ENCODE measurements at regions not wholly inside any gene's neighbourhood (a gene's known extent, or its start where the extent isn't known, plus 50 kb on each side); places are given as distances from the start of the nearest gene placed in this dataset.

DNA sequence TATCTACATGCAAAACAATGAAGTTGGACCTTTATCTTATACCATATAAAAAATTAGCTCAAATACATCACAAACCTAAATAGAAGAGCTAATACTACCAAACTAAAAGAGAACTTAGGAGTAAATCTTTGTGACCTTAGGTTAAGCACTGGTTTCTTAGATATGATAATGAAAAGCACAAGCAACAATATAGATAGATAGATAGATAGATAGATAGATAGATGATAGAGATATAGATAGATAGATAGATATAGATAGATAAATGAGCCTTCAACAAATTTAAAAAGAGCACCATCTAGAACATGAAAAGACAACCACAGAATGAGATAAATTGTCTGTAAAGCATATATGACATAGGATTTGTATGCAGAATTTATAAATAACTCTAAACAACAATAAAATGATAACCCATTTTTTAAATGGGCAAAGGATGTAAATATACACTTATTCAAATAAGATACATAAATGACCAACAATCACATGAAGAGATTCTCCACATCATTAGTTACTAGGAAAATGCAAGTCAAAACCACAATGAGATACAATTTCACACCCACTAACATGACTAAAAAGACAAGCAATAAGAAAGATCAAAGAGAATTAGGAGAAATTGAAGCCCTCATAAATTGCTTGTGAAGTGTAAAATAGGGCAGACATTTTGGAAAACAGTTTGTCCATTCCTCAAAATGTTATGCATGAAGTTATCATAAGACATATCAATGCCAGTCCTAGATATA lies 293.7 kb downstream of the BTG1 start:
- no peak overlapping the region for H3K27ac ChIP-seq
- no peaks in the 10 kb centered on the region for H3K9me3 ChIP-seq
- H3K4me3 ChIP-seq, result no peak overlapping the region
- H3K36me3 ChIP-seq, result no peaks in the 10 kb centered on the region
- no peaks in the 10 kb centered on the region for H3K27me3 ChIP-seq
- no peak for DNase-seq
- intact Hi-C loops (cut with DNase I; ENCODE audit: low total_unique reads) (no loop called here), in situ Hi-C loops (cut with MboI; ENCODE audit: low pct_ligation_motif_present in 1 of 4, low pct_unique_long_range_greater_than_20kb in 1 of 4, low sequenced_read_pairs in 3 of 4) (no loop called here)
- H3K4me1 ChIP-seq, result peaks cover 0 to 7% (median 5%) of the 10 kb centered on the region in 4 donors
- no peak for TF ChIP-seq EP300 (IDR thresholded peaks at IDR 0.05; ENCODE audit: low read depth)
- no peak for TF ChIP-seq POLR2AphosphoS5 (IDR thresholded peaks at IDR 0.05)
- TF ChIP-seq, protein P1, sequence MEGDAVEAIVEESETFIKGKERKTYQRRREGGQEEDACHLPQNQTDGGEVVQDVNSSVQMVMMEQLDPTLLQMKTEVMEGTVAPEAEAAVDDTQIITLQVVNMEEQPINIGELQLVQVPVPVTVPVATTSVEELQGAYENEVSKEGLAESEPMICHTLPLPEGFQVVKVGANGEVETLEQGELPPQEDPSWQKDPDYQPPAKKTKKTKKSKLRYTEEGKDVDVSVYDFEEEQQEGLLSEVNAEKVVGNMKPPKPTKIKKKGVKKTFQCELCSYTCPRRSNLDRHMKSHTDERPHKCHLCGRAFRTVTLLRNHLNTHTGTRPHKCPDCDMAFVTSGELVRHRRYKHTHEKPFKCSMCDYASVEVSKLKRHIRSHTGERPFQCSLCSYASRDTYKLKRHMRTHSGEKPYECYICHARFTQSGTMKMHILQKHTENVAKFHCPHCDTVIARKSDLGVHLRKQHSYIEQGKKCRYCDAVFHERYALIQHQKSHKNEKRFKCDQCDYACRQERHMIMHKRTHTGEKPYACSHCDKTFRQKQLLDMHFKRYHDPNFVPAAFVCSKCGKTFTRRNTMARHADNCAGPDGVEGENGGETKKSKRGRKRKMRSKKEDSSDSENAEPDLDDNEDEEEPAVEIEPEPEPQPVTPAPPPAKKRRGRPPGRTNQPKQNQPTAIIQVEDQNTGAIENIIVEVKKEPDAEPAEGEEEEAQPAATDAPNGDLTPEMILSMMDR (IDR thresholded peaks at IDR 0.05), result no peak
- no peak for TF ChIP-seq POLR2A (IDR thresholded peaks at IDR 0.05)

DNA sequence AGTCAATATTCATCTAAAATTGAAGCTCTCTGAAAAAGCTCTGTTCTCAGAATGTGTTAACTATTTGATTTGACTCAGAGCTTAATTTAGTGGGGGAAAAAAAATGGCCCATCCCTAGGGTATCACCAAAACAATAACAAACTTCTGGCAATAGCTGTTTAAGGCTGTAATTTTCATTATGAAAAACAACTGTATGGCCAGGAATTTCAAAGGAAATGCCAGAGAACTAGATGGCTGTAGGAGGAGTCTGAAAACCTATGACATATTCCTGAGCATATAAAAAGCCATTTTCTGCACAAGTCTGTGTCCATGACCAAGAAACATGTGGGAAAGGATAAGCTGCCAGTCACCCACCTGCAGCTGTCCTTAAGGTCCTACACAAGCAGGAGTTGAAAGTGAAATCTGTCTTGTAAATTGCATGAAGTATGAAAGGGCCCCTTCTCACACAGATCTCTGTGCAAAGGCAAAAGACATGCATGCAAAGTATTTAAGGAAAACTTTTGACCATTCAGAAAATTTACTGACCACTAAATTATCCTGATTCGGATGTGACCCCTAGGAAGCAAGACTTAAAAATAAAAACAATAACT lies 299.1 kb downstream of the BTG1 start:
- no peak overlapping the region for H3K27ac ChIP-seq
- no peaks in the 10 kb centered on the region for H3K36me3 ChIP-seq
- intact Hi-C loops (cut with DNase I; ENCODE audit: low total_unique reads) (no loop called here), in situ Hi-C loops (cut with MboI; ENCODE audit: low pct_ligation_motif_present in 1 of 4, low pct_unique_long_range_greater_than_20kb in 1 of 4, low sequenced_read_pairs in 3 of 4) (no loop called here)
- WGBS, 2 donors (ENCODE audit: low coverage in 1 of 2), result 79 to 91% methylated on average over 1 of the region's 1 CpG
- no peaks in the 10 kb centered on the region for H3K27me3 ChIP-seq
- TF ChIP-seq POLR2A (IDR thresholded peaks at IDR 0.05) (no peak), EP300 (IDR thresholded peaks at IDR 0.05; ENCODE audit: low read depth) (no peak), POLR2AphosphoS5 (IDR thresholded peaks at IDR 0.05) (no peak)
- TF ChIP-seq, protein P1 (IDR thresholded peaks at IDR 0.05), result no peak
- no peak for DNase-seq
- no peaks in the 10 kb centered on the region for H3K9me3 ChIP-seq
- no peak overlapping the region for H3K4me3 ChIP-seq
- no peaks in the 10 kb centered on the region for H3K4me1 ChIP-seq

DNA sequence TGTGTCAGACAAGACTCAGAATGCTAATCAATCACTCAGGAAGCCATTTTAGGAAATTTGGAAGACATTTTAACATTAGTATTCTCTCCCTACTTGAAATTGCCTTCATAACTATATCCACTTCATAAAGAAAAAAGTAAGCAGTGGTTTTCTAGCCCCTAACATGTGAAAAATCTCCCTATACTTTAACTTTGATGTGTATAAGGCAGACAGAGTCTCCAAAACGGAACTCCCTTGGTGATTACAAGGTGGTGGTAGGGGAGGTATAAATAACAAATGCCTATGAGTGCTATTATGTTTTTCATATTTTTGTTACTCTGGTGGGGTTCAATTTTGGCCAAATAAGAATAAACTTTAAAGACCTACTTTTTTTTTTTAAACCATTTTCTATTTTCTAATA lies 300.3 kb downstream of the BTG1 start:
- intact Hi-C loops (cut with DNase I; ENCODE audit: low total_unique reads) (no loop called here), in situ Hi-C loops (cut with MboI; ENCODE audit: low pct_ligation_motif_present in 1 of 4, low pct_unique_long_range_greater_than_20kb in 1 of 4, low sequenced_read_pairs in 3 of 4) (no loop called here)
- Histone ChIP-seq H3K27me3 (no peaks in the 10 kb centered on the region), H3K9me3 (no peaks in the 10 kb centered on the region), H3K27ac (no peak overlapping the region), H3K4me1 (no peaks in the 10 kb centered on the region), H3K36me3 (no peaks in the 10 kb centered on the region), H3K4me3 (no peak overlapping the region)
- TF ChIP-seq, protein P1 (IDR thresholded peaks at IDR 0.05), result no peak
- TF ChIP-seq POLR2AphosphoS5 (IDR thresholded peaks at IDR 0.05) (no peak), POLR2A (IDR thresholded peaks at IDR 0.05) (no peak), EP300 (IDR thresholded peaks at IDR 0.05; ENCODE audit: low read depth) (no peak)
- 89 to 100% methylated on average over 1 of the region's 1 CpG for WGBS, 2 donors (ENCODE audit: low coverage in 1 of 2)
- no peak for DNase-seq

DNA sequence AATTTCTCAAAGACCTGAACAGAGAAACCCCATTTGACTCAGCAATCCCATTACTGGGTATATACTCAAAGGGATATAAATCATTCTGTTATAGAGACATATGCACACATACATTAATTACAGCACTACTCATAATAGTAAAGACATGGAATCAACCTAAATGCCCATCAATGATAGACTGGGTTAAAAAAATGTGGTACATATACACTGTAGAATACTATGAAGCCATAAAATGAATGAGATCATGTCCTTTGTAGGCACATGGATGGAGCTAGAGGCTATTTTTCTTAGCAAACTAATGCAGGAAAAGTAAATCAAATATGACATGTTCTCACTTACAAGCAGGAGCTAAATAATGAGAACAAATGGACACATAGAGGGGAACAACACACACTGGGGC lies 303.8 kb downstream of the BTG1 start:
- no peaks in the 10 kb centered on the region for H3K27me3 ChIP-seq
- TF ChIP-seq EP300 (IDR thresholded peaks at IDR 0.05; ENCODE audit: low read depth) (no peak), POLR2A (IDR thresholded peaks at IDR 0.05) (no peak), POLR2AphosphoS5 (IDR thresholded peaks at IDR 0.05) (no peak)
- TF ChIP-seq, protein P1 (IDR thresholded peaks at IDR 0.05), result no peak
- no peaks in the 10 kb centered on the region for H3K36me3 ChIP-seq
- H3K4me1 ChIP-seq, result no peaks in the 10 kb centered on the region
- no peak overlapping the region for H3K27ac ChIP-seq
- H3K9me3 ChIP-seq, result no peaks in the 10 kb centered on the region
- intact Hi-C loops (cut with DNase I; ENCODE audit: low total_unique reads), result no loop called here
- DNase-seq, result no peak
- in situ Hi-C loops (cut with MboI; ENCODE audit: low pct_ligation_motif_present in 1 of 4, low pct_unique_long_range_greater_than_20kb in 1 of 4, low sequenced_read_pairs in 3 of 4), result no loop called here
- H3K4me3 ChIP-seq, result no peak overlapping the region
